Neural progenitor cell (in vitro differentiated cells): ENCODE measurements at regions not wholly inside any gene's neighbourhood (a gene's known extent, or its start where the extent isn't known, plus 50 kb on each side); places are given as distances from the start of the nearest gene placed in this dataset.

Source experiments
- EZH2 ChIP-seq: fragments of 200-600 bp; sonication (generic); IDR thresholded peaks from 2 replicates; pipeline ENCODE4 v1.6.1; 2017; ENCODE audit warnings: antibody characterized with exemption, mild to moderate bottlenecking, moderate library complexity
- EZH2phosphoT487 ChIP-seq: fragments of 200-600 bp; sonication (generic); IDR thresholded peaks from 2 replicates; pipeline ENCODE4 v1.6.1; 2017; ENCODE audit warnings: antibody characterized with exemption
- TF ChIP-seq, protein P1 (sequence below): fragments of 200-600 bp; sonication (generic); IDR thresholded peaks from 2 replicates; pipeline ENCODE4 v1.5.1; 2017; ENCODE audit warnings: antibody characterized with exemption, mild to moderate bottlenecking

DNA sequence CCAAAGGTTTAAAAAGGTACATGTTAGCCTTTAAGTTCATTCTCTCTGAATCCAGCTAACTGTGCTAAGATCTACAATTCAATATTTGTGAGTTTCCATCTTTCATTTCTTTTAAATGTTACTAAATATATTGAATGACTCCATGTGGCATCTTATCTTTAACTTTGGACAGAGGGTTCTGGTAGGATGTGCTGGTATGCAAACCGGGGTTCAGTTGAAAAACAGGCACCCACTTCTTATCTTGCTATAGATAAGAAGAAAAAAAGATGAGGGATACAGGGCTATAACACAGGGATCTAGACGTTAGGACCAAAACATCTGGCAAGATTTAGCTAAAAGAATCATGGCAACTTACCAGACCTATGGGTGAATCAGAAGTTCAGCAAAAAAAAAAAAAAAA, 538.3 kb downstream of the EDEM1 start:
- TF ChIP-seq, protein P1, sequence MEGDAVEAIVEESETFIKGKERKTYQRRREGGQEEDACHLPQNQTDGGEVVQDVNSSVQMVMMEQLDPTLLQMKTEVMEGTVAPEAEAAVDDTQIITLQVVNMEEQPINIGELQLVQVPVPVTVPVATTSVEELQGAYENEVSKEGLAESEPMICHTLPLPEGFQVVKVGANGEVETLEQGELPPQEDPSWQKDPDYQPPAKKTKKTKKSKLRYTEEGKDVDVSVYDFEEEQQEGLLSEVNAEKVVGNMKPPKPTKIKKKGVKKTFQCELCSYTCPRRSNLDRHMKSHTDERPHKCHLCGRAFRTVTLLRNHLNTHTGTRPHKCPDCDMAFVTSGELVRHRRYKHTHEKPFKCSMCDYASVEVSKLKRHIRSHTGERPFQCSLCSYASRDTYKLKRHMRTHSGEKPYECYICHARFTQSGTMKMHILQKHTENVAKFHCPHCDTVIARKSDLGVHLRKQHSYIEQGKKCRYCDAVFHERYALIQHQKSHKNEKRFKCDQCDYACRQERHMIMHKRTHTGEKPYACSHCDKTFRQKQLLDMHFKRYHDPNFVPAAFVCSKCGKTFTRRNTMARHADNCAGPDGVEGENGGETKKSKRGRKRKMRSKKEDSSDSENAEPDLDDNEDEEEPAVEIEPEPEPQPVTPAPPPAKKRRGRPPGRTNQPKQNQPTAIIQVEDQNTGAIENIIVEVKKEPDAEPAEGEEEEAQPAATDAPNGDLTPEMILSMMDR: no peak
- TF ChIP-seq EZH2: no peak
- TF ChIP-seq EZH2phosphoT487: no peak
